HL-60 (cell line): ENCODE measurements at regions not wholly inside any gene's neighbourhood (a gene's known extent, or its start where the extent isn't known, plus 50 kb on each side); places are given as distances from the start of the nearest gene placed in this dataset.

ENCODE experiments used
- DNase-seq, 2 experiments: peaks; one replicate each; pipeline ENCODE4 v3.0.0-alpha.2; 2010 to 2020; ENCODE audit warnings: low read depth in 1 of 2, low spot score in 1 of 2
- H3K27ac ChIP-seq: fragments of 250-450 bp; sonication (Bioruptor Pico); replicated peaks from 2 replicates; pipeline ENCODE4 v1.5.1; 2020; ENCODE audit warnings: mild to moderate bottlenecking, moderate library complexity
- H3K27me3 ChIP-seq: fragments of 250-450 bp; sonication (Bioruptor Pico); 2 replicates; pipeline ENCODE4 v1.5.1; 2021; ENCODE audit warnings: mild to moderate bottlenecking, moderate library complexity; ENCODE audit not compliant: insufficient read depth, poor library complexity, severe bottlenecking
- H3K4me3 ChIP-seq: replicated peaks from 2 replicates; pipeline ENCODE4 v1.5.1; 2011; ENCODE audit warnings: mild to moderate bottlenecking, control low read depth, low read length; ENCODE audit not compliant: insufficient read depth
- GABPA ChIP-seq: IDR thresholded peaks from 2 replicates; pipeline ENCODE4 v1.6.1; 2012; ENCODE audit warnings: low read depth
- POLR2AphosphoS5 ChIP-seq: IDR thresholded peaks from 2 replicates; pipeline ENCODE4 v1.6.1; 2012; ENCODE audit warnings: low read depth
- REST ChIP-seq: IDR thresholded peaks from 2 replicates; pipeline ENCODE4 v1.6.1; 2012; ENCODE audit warnings: low read depth; ENCODE audit not compliant: insufficient replicate concordance
- SPI1 ChIP-seq: IDR thresholded peaks from 2 replicates; pipeline ENCODE4 v1.6.1; 2012; ENCODE audit warnings: low read depth, mild to moderate bottlenecking, borderline replicate concordance
- TF ChIP-seq, protein P1 (sequence below): IDR thresholded peaks from one replicate; pipeline ENCODE4 v1.5.1; 2011; ENCODE audit warnings: low read length, control low read depth, inconsistent platforms; ENCODE audit not compliant: insufficient read depth

- Histone ChIP-seq H3K4me3 (no peak overlapping the region), H3K27ac (no peak overlapping the region), H3K27me3 (no peaks in the 10 kb centered on the region)
- TF ChIP-seq REST (no peak), GABPA (no peak), SPI1 (no peak), POLR2AphosphoS5 (no peak)
- TF ChIP-seq, protein P1, sequence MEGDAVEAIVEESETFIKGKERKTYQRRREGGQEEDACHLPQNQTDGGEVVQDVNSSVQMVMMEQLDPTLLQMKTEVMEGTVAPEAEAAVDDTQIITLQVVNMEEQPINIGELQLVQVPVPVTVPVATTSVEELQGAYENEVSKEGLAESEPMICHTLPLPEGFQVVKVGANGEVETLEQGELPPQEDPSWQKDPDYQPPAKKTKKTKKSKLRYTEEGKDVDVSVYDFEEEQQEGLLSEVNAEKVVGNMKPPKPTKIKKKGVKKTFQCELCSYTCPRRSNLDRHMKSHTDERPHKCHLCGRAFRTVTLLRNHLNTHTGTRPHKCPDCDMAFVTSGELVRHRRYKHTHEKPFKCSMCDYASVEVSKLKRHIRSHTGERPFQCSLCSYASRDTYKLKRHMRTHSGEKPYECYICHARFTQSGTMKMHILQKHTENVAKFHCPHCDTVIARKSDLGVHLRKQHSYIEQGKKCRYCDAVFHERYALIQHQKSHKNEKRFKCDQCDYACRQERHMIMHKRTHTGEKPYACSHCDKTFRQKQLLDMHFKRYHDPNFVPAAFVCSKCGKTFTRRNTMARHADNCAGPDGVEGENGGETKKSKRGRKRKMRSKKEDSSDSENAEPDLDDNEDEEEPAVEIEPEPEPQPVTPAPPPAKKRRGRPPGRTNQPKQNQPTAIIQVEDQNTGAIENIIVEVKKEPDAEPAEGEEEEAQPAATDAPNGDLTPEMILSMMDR: no peak
- no peak for DNase-seq
Observed at GRCh38 chr3:178174201-178174915, 361.9 kb upstream of the KCNMB2 start.

DNA sequence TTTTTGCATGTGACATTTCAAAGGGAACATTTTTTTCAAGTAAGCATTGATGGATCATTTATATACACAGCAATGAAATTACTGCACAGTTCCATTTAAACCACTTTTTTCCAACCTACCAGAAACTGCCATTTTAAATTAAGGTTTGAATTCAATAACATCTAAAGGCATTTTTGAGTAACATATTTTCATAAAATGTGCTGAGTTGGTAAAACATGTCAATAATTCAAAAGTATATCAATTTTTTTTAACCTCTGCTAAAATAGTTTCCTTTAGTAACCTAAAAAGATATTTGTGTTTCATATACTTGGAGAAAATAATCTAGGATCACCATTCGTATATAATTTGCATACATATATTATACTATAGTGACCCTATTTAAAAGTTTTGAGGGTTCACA lies 355.1 kb upstream of the KCNMB2 start:
- TF ChIP-seq GABPA (no peak), SPI1 (no peak), REST (no peak), POLR2AphosphoS5 (no peak)
- TF ChIP-seq, protein P1: no peak
- Histone ChIP-seq H3K4me3 (no peak overlapping the region), H3K27me3 (no peaks in the 10 kb centered on the region), H3K27ac (no peak overlapping the region)
- no peak for DNase-seq

DNA sequence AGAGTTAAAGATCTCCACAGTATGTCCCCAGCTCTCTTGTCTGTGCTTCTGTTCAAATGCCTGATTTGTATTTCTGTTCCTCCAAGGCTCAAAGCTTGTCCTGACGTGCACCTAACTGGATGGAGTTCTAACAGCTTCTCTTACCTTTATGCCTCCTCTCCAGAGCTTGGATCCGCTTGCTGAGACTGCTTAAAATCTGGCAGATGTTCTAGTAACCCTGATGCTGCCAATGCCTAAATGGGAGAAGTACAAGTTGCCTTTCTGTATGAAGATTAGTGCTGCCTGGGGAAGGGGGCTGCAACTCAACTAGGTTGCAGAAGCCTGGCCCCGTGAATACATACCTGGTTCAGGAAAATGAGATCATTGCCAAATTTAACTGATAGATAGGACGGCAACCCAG lies 354.5 kb upstream of the KCNMB2 start:
- TF ChIP-seq GABPA (no peak), SPI1 (no peak), REST (no peak), POLR2AphosphoS5 (no peak)
- TF ChIP-seq, protein P1: no peak
- no peak for DNase-seq
- H3K27ac ChIP-seq: no peak overlapping the region
- H3K4me3 ChIP-seq: no peak overlapping the region
- no peaks in the 10 kb centered on the region for H3K27me3 ChIP-seq
